ENCODE measurements at regions not wholly inside any gene's neighbourhood (a gene's known extent, or its start where the extent isn't known, plus 50 kb on each side); places are given as distances from the start of the nearest gene placed in this dataset.
"Not testable (repeated sequence)": the region's sequence is repeated elsewhere in the genome, so short reads cannot be mapped to it uniquely, and the experiment has no call there.

DNA sequence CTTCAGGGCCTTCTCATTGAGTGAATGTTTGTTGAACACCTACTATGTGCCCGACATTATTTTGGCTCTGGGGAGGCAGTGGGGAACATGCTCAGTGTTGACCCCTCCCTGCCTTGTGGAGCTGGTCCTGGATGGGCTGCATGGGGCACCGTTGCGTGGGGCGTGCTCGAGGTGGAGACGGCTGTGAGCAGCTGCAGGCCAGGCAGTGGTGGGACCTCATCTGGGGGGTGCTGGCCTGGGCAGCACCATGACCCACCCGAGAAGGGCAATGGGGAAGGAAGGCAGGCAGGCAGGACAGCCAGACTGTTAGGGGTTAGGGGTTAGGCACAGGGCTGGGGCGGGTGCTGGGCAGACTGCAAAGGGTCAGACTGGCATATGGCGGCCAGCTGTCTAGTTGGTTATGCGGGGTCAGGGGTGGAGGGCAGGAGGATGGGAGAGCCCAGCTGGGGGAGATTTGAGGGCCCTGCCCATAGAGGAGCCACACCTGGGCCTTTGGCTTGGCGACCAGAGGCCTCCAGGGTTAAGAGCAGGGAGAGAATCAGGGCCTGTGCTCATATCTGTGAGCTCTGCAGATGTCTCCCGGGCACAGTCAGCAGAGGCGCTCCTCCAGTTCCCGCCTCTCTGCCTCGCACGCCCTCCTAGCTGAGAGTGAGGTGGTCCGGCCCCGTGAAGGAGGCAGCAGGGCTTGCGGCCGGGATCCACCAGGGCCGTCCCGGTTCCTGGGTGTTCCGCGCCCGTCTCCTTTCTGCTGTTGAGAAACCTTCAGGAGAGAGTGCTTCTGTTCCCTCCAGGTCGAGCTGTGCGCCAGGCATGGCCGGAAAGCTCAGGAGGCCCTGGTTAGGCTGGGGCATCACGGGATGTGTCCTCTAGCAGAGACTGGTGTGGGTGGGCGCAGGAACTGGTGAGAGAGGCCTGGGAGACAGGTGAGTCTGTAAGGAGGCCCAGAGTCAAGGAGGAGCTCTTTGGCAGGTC, 73.3 kb downstream of the RGS12 start:
- DNase-seq = no peak

DNA sequence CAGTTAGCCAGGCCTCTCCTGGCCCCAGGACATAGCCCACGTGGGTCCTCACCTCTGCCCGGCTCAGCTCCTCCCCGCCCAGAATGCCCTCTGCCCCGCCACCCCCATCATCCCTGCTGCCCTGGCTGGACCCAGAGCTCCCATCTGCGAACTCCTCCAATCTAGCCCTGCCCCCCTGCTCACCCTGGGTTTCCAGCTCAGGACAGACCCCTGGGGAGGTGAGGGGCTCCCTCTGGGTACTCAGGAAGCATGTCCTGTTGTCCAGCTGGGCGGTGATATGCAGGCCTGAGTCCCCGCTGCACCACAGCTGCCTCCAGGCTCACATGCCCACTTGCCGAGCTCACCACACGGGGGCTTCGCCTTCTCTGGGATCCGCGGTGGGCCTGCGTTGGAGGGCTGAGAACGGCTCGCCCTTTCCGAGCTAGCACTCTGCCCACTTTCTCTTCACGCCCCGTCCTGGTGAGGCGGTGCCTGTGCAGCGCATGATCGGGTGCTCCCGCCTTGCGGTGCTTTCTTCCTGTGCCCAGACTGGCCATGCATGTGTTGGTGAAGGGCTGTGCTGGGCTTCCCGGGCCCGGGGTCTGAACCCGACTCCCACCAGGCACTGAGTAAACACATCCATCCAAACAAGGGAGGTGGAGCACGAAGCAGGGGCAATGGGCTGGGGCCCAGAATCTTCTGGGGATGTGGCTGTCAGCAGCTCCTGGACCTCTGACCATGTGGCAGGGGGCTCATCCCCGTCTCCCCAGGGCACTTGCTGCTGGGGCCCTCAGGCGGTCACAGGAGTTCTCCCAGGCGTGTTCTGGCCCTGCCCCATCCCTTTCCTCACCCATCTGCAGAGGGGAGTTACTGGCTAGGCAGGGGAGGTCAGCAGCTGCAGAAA, 74.3 kb downstream of the RGS12 start:
- no peak for DNase-seq

DNA sequence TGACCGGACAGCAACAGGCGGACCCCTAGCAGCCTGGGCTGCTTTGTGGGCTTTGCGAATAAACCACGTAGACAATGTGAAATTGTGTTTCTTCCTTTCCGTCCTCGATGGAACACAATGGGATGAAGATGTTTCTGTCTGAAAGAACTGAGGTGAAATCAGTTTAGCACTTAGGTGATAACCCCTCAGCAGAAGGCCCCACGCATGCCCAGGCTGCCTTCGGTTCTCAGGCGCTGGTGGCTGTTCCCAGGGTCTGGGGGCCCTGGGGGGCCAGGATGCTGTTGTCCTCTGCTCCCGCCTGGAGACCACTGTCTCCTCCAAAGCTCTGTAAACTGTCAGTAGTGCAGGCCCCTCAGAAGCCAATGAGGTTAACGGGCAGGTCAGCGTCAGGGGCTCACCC, 73.9 kb upstream of the HGFAC start:
- no peak for DNase-seq

DNA sequence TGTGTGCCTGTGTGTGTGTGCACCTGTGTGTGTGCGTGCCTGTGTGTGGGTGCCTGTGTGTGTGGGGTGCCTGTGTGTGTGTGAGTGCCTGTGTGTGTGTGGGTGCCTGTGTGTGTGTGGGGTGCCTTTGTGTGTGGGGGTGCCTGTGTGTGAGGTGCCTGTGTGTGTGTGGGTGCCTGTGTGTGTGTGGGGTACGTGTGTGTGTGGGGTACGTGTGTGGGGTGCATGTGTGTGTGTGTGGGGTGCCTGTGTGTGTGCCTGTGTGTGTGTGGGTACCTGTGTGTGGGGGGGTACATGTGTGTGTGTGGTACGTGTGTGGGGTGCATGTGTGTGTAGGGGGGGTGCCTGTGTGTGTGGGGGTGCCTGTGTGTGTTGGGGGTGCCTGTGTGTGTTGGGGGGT, 73.4 kb upstream of the HGFAC start:
- no peak for DNase-seq

DNA sequence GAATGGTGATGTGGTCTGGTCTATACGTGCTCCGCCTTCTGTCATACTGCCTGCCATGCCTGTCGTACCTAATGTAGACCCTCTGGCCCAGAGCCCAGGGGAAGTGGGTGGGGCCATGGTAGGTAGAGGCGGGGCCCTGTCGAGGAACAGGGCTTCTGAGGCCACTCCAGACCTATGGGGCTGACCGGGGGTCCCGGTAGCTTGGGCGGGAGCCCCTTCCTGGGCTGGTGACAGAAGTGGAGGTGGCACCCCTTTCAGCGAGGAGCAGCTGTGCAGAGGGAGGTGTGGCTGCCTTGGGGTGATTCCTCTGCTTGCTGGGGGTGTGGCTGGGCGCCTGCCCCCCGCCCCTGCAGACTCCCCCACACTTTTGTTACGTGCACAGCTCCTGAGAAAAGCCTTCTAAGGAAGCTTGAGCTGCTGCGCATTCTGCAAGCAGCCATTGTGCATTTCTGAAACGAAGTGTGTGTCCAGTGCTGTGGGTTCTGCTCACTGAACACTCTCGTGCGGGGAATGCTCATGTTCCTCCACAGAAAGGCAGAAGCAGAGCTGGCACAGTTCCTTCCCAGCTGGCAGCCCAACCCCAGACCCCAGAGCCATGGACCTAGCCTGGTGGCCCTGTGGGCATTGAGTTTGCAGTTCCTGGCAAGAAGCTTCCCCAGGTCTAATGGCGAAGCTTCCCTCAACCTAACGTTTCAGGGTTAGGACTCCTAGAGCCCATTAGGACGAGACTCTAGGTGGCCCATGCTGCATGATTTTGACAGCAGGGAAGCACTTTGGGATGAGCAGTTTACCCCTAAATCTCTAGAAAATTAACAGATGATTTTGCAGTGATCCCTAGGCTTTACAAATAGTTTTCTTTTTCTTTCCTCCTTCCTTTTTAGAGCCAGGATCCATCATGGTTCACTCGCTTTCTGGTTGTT, 72.7 kb upstream of the HGFAC start:
- DNase-seq = no peak

DNA sequence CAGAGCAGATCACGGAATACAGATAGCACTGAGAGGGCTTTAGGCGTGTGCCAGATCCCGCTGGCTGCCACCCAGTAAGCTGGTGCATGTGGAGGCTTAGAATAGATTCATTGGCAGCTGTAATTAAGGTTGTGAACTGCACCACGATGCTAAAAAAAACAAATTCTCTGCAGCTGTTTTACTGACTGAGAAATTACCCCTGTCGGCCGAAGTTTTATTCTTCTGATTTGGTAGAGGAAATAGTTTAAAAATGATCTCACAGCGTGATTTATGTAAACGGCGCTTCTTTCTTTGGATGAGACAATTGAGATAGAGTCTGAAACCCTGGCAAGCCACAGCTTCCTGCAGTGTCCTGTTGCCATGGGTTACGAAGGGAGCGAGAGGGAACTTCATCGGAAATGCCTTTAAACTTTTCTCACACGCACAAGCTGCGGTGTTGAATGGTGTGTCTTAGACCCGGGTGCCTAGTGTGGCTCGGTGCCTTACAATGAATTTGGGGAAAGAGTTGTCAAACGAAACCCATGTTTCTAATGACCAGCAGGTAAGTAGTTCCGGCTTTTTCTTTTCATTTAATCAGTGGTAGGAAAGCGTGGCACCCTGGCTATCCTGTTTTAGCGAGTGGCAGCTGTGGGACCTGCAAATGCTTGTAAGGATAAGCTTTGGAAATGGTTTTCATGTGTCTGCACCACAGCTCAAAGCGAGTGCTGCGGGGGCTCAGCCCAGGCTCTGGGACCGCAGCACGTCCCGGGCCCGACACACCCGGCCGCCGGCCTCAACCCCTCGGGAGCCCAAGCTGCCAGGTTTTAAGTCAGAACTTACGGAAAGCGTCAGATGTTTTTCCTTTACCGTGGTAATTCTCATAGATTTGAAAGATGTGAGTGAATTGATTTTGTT, 71.7 kb upstream of the HGFAC start:
- peak; percentile 93 for DNase-seq

DNA sequence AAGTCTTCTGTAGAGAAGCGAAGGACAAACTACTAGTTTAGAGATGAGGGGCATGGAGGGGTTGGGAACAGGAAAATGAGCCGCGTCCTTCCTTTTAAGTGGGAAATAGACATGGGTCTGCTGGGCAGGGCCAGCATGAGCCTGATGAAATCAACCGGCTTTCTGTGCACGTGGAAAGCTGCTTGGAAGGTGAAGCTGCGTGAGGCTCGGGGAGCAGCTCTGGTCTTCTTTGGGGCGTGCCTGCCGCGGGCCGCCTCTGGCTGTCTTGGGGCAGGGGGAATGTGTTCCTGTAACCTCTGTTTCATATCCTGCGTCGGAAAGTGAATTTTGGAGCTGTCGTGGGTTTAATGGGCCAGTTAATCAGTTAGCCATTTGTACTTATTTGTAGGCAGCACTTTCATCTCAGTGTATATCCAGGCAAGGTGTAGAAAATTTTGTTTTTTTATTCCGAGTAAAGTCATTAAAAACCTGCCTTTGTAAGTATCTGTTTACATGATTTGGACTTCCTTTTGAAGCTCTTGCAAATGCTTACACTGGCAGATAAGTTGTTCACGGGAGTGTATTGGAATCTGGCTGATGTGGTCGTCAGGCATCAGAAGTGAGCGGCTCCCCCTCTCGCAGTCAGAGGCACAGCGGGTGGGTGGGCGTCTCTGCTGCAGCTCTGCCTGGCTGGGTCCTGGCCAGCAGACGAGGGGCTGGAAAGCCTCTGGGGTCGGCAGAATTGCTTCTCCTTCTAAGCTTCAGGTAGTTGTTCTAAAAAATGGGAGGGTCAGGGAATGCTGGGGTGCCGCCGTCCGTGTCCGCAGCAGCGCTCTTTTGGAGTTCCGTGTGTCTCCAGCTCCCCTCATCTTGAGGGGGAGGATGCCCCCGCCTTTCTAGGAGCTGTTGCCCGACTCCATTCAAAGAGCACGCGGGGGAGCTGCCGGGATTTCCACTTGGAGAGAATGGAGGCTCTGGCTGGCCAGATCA, 70.5 kb upstream of the HGFAC start:
- peak; percentile 28 for DNase-seq

DNA sequence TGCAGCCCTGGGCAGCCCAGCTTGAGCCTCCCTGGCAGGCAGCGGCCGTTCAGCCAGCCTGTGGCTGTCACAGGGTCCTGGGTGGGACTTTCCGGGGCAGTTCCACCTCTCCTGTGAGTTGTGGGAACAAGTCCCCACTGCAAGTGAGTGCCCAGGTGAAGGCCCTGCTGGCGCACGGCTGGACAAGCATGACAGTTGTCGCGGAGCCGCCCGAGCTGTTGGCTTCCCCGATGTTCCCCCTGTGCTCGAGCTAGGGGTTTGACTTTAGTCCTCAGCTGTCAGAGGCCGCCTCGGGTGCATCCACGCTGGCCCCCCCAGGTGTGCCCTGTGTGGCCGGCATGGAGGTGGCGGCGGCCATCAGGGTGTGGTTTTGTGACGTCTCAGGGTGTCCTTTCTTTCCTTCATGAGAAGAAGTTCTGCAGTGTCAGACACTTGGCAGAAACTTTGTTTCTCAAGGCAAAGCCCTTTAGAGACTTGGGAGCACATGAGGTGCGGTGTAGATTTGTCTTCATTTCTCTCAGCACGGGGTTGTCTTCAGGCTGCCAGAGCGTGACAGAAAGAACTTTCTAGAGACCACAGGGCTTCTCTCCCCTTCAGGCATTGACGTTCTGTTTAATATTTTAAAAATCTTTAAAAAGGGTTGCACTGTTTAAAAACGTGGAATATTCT, 69.4 kb upstream of the HGFAC start:
- DNase-seq = no peak

DNA sequence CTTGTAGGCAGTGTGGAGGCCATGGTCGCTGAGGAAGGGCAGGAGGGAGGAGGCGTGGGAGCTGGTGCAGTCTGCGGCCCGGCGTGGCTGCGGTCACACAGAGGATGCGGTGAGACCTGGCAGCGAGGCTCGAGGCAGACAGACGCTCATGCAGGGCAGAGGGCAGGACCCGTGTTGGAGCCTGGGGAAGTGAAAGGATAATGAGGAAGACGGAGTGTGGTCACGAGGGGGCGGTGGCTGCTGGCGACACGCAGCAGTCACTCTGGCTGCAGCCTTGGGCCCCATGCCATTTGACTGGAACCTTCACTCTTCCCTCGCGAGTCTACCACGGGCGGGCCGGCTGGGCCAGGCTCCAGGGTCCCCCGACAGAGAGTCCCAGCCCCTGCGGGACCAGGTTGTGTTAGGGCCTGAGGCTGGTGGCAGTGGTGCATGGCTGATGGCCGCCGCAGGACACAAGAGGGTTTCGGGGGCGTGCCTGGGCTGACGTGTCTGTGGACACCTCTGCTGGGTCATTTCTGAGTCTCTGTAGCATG, 68.8 kb upstream of the HGFAC start:
- DNase-seq = no peak

DNA sequence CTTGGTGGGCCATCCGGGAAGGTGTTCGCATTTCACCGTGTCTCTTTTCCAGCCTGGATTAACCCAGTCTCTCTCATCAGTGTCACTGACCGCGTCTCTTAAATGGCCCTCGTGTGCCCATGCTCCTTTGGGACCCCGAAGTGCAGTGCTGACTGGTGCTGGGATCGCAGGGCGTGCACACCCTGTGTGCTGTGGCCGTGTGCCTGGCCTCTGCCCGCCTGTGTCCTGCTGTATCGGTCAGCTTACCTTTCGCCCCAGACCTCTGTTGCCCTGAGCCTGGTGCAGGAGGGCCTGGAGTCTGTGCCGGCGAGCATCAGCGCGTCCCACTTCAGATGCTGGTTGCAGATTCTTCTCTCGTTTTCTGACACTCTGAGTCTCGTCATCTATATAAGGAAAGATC, 68.3 kb upstream of the HGFAC start:
- no peak for DNase-seq

DNA sequence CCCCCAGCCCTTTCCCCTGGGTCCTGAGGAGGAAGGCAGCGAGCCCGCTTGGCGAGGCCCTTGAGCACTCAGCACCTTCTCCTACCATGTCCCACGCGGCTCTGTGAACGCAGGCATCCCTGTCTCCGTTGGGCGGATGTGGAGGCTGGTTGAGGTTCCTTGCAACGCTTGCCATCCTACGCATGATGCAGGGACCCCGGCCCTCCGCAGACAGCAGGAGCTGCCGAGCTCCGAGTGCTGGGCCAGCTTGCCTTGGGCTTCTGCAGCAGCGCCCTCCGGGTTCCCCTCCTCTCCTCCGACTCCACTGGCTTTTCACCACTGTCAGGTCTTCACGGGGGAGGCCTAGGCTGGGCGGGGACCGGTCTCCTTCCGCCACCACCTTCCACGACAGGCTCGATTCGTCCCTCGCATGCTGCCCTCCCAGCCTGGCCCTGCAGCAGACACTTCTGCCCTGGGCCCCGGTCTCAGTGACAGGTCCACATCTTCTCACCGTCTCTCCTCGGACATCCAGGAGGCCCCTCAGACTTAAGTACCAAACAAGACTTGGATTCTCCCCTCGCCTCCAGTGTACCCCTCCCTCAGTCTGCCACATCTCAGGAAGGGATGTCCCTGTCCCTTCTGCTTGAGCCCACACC, 67.6 kb upstream of the HGFAC start:
- DNase-seq = no peak

DNA sequence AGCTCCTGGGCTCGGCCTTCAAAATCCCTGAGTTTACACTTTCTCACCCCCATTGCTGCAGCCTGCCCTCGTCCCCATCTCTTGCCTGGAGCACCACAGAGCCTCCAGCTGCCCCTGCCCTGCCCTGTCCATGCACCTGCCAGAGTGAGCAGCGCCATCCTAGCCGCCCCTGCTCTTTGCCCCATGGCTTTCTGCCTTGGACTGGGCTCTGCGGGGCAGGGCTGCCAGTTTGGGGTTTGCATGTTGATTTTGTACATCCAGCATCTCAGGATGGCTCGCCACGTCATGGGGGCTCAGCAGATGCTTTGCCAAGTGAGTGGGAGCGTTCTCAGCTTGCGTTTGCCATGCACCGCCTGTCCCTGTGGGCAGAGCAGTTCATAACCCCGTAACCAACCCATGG, 67.1 kb upstream of the HGFAC start:
- DNase-seq = no peak

DNA sequence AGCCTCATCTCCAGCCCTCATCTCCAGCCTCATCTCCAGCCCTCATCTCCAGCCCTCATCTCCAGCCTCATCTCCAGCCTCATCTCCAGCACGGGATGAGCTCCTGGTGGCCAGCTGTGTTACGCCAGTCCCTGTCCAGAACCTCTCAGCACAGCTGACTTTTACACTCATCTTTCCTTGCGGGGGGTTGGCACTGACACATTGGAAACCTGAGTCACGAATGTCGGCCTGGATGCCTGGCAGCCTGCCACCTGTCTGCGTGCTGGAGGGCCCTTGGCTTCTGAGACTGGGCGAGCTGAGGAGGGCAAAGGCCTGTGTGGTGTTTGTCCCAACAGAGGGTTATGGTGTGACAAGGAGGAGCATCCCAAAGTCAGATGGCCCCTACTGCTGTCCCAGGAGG, 66.1 kb upstream of the HGFAC start:
- peak; percentile 75 for DNase-seq

DNA sequence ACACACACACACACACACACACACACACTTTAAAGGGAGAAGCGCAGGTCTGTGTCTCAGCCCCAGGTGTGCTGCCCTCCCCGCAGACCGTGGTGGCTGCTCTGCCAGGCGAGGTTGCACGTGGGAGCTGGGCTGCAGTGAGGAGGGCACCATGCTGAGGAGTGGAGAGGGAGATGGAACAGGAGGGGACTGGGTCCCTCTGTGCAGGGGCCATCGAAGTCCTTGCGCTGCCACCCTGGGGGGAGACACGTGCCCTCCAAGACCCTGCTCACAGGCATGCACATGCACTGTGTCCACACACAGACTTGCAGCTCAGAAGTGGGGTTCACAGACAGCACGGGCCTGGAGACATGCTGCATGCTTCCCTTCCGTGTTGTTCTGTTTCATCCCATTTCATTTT, 65.5 kb upstream of the HGFAC start:
- DNase-seq = no peak

DNA sequence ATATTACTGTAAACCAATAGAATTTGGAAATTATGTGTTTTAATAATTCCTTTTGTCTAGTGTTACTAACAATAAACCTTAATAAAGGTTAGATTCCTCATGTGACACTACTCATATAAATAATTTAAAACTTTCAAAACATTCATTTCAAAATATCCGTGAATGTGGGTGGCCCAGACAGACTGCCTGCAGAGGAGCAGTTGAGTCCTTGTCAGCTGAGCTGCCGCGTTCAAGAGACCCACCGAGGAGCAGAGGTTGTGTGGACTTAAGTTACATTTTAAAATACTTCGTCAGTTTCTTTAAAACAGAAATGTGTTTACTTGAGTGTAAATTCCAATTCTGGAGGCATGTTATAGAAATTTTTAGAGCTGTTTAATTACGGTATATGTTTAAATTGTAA, 64.2 kb upstream of the HGFAC start:
- no peak for DNase-seq

DNA sequence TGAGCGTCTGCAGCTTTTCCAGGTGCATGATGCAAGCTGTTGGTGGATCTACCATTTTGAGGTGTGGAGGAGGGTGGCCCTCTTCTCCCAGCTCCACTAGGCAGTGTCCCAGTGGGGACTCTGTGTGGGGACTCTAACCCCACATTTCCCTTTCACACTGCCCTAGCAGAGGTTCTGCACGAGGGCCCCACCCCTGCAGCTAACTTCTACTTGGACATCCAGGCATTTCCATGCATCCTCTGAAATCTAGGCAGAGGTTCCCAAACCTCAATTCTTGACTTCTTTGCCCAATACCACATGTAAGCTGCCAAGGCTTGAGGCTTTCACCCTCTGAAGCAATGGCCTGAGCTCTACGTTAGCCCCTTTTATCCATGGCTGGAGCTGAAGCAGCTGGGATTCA, 61.4 kb upstream of the HGFAC start:
- not testable (repeated sequence) for DNase-seq

DNA sequence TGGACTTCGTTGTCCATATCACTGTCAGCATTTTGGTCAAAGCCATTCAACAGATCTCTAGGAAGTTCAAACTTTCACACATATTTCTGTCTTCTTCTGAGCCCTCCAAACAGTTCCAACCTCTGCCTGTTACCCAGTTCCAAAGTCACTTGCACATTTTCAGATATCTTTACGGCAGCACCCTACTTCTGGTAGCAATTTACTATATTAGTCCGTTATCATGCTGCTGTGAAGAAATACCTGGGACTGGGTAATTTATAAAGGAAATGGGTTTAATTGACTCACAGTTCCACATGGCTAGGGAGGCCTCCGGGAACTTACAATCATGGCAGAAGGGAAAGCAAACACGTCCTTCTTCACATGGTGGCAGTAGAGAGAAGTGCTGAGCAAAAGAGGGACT, 60.6 kb upstream of the HGFAC start:
- DNase-seq = not testable (repeated sequence)

DNA sequence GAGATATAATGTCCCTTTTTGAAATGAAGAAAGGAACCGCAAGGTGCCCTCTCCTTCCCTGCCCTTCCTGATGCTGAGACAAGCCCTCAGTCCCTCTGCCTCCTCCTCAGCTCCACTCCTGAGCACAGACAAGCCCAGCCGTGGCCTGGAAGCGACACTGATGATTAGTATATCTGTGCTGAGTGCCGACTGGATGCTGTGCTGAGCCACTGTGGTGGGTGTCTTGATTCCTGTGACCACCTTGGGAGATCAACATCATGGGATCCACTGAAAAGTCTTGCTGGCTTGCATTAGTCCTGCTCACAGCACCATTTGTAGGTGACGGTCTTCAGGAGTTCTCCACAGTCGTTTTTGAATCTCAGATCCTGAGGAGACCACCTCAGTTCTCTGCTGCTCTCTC, 59.5 kb upstream of the HGFAC start:
- DNase-seq = no peak

DNA sequence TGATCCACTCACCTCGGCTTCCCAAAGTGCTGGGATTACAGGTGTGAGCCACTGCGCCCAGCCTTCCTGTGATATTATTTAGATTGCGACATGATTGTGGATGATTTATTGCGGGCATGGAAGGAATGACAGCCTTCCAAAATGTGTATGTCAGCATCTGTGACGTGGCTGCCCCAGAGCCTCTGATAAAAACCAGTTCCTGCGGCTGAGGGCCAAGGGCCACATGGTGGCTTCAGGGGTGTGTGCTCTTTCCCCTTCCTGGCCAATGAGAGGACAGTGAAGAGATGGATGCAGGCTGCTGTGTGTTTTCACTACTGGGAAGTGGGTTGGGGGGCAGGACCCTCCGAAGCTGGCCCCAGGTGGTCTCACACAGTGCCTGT, 57.4 kb upstream of the HGFAC start:
- DNase-seq = no peak
